ENCODE measurements at regions not wholly inside any gene's neighbourhood (a gene's known extent, or its start where the extent isn't known, plus 50 kb on each side); places are given as distances from the start of the nearest gene placed in this dataset.
A peak's percentile ranks its signal among the peaks of the same experiment; 100 is the strongest.

GRCh38 chr4:79645942-79646341 is 237.9 kb upstream of the GK2 start:
- H4K20me1 ChIP-seq (ENCODE audit: insufficient read depth, low read length), result no peaks in the 10 kb centered on the region
- TF ChIP-seq CTCF (IDR thresholded peaks at IDR 0.05; ENCODE audit: borderline replicate concordance, extremely low read depth, low read length, poor library complexity, severe bottlenecking) (no peak), EZH2 (IDR thresholded peaks at IDR 0.05; ENCODE audit: borderline replicate concordance, low read depth, low read length, severe bottlenecking) (no peak)
- no peak overlapping the region for H3K4me3 ChIP-seq (ENCODE audit: low read depth in 1 of 2, low read length in 2 of 2)
- H3K27ac ChIP-seq (ENCODE audit: low read length), result no peak overlapping the region
- H3K9me3 ChIP-seq (ENCODE audit: insufficient read depth, low read length, severe bottlenecking), result no peaks in the 10 kb centered on the region
- H3K4me1 ChIP-seq (ENCODE audit: insufficient read depth, low read length), result no peaks in the 10 kb centered on the region
- H3K79me2 ChIP-seq (ENCODE audit: insufficient read depth, low read length), result no peaks in the 10 kb centered on the region
- H2AFZ ChIP-seq (ENCODE audit: low read depth, low read length), result no peak overlapping the region
- H3K4me2 ChIP-seq (ENCODE audit: insufficient read depth, low read length), result no peak overlapping the region
- ATAC-seq (ENCODE audit: insufficient read depth, low read depth) (no peak), DNase-seq (no peak)
- H3K9ac ChIP-seq (ENCODE audit: low read depth, low read length), result no peak overlapping the region
- H3K36me3 ChIP-seq (ENCODE audit: insufficient read depth, low read length), result no peaks in the 10 kb centered on the region
- no peaks in the 10 kb centered on the region for H3K27me3 ChIP-seq (ENCODE audit: insufficient read depth, low read length, poor library complexity)

- TF ChIP-seq CTCF (IDR thresholded peaks at IDR 0.05; ENCODE audit: borderline replicate concordance, extremely low read depth, low read length, poor library complexity, severe bottlenecking) (peak; percentile 33), EZH2 (IDR thresholded peaks at IDR 0.05; ENCODE audit: borderline replicate concordance, low read depth, low read length, severe bottlenecking) (no peak)
- no peak overlapping the region for H2AFZ ChIP-seq (ENCODE audit: low read depth, low read length)
- no peaks in the 10 kb centered on the region for H3K9me3 ChIP-seq (ENCODE audit: insufficient read depth, low read length, severe bottlenecking)
- DNase-seq (peak; percentile 25), ATAC-seq (ENCODE audit: insufficient read depth, low read depth) (peak; percentile 87)
- no peaks in the 10 kb centered on the region for H3K79me2 ChIP-seq (ENCODE audit: insufficient read depth, low read length)
- no peaks in the 10 kb centered on the region for H4K20me1 ChIP-seq (ENCODE audit: insufficient read depth, low read length)
- H3K4me2 ChIP-seq (ENCODE audit: insufficient read depth, low read length), result no peak overlapping the region
- no peak overlapping the region for H3K9ac ChIP-seq (ENCODE audit: low read depth, low read length)
- no peaks in the 10 kb centered on the region for H3K36me3 ChIP-seq (ENCODE audit: insufficient read depth, low read length)
- peaks cover 13% of the 10 kb centered on the region for H3K4me1 ChIP-seq (ENCODE audit: insufficient read depth, low read length)
- no peaks in the 10 kb centered on the region for H3K27me3 ChIP-seq (ENCODE audit: insufficient read depth, low read length, poor library complexity)
- H3K4me3 ChIP-seq (ENCODE audit: low read depth in 1 of 2, low read length in 2 of 2), result no peak overlapping the region
- no peak overlapping the region for H3K27ac ChIP-seq (ENCODE audit: low read length)
These were observed 230.7 kb upstream of the GK2 start for GRCh38 chr4:79638735-79639134.

GRCh38 chr4:79636991-79637390 is 229.0 kb upstream of the GK2 start:
- Histone ChIP-seq H2AFZ (ENCODE audit: low read depth, low read length) (no peak overlapping the region), H3K27me3 (ENCODE audit: insufficient read depth, low read length, poor library complexity) (no peaks in the 10 kb centered on the region), H3K79me2 (ENCODE audit: insufficient read depth, low read length) (no peaks in the 10 kb centered on the region), H3K36me3 (ENCODE audit: insufficient read depth, low read length) (no peaks in the 10 kb centered on the region), H3K4me1 (ENCODE audit: insufficient read depth, low read length) (peaks cover 13% of the 10 kb centered on the region), H3K27ac (ENCODE audit: low read length) (no peak overlapping the region), H3K9ac (ENCODE audit: low read depth, low read length) (no peak overlapping the region), H3K4me3 (ENCODE audit: low read depth in 1 of 2, low read length in 2 of 2) (no peak overlapping the region), H3K4me2 (ENCODE audit: insufficient read depth, low read length) (no peak overlapping the region), H3K9me3 (ENCODE audit: insufficient read depth, low read length, severe bottlenecking) (no peaks in the 10 kb centered on the region), H4K20me1 (ENCODE audit: insufficient read depth, low read length) (no peaks in the 10 kb centered on the region)
- no peak for TF ChIP-seq CTCF (IDR thresholded peaks at IDR 0.05; ENCODE audit: borderline replicate concordance, extremely low read depth, low read length, poor library complexity, severe bottlenecking)
- no peak for TF ChIP-seq EZH2 (IDR thresholded peaks at IDR 0.05; ENCODE audit: borderline replicate concordance, low read depth, low read length, severe bottlenecking)
- DNase-seq (no peak), ATAC-seq (ENCODE audit: insufficient read depth, low read depth) (no peak)

GRCh38 chr4:79634111-79634510 is 226.1 kb upstream of the GK2 start:
- ATAC-seq (ENCODE audit: insufficient read depth, low read depth), result no peak
- H2AFZ ChIP-seq (ENCODE audit: low read depth, low read length), result no peak overlapping the region

More at GRCh38 chr4:79634111-79634510, 226.1 kb upstream of the GK2 start:
- Histone ChIP-seq H3K4me2 (ENCODE audit: insufficient read depth, low read length) (no peak overlapping the region), H3K9ac (ENCODE audit: low read depth, low read length) (no peak overlapping the region), H3K27me3 (ENCODE audit: insufficient read depth, low read length, poor library complexity) (no peaks in the 10 kb centered on the region), H3K4me1 (ENCODE audit: insufficient read depth, low read length) (peaks cover 12% of the 10 kb centered on the region), H4K20me1 (ENCODE audit: insufficient read depth, low read length) (no peaks in the 10 kb centered on the region), H3K4me3 (ENCODE audit: low read depth in 1 of 2, low read length in 2 of 2) (no peak overlapping the region), H3K79me2 (ENCODE audit: insufficient read depth, low read length) (no peaks in the 10 kb centered on the region), H3K27ac (ENCODE audit: low read length) (no peak overlapping the region), H3K9me3 (ENCODE audit: insufficient read depth, low read length, severe bottlenecking) (no peaks in the 10 kb centered on the region), H3K36me3 (ENCODE audit: insufficient read depth, low read length) (no peaks in the 10 kb centered on the region)
- no peak for DNase-seq
- no peak for TF ChIP-seq CTCF (IDR thresholded peaks at IDR 0.05; ENCODE audit: borderline replicate concordance, extremely low read depth, low read length, poor library complexity, severe bottlenecking)
